HG03039 (cell line): ENCODE measurements at regions not wholly inside any gene's neighbourhood (a gene's known extent, or its start where the extent isn't known, plus 50 kb on each side); places are given as distances from the start of the nearest gene placed in this dataset.
"Not testable (repeated sequence)": the region's sequence is repeated elsewhere in the genome, so short reads cannot be mapped to it uniquely, and the experiment has no call there.

ENCODE experiments used
- ATAC-seq: cut with Tn5 transposase; IDR thresholded peaks from one replicate; pipeline ENCODE4 v1.9.1; 2021; ENCODE audit warnings: mild to moderate bottlenecking, moderate library complexity; ENCODE audit not compliant: unreplicated experiment

DNA sequence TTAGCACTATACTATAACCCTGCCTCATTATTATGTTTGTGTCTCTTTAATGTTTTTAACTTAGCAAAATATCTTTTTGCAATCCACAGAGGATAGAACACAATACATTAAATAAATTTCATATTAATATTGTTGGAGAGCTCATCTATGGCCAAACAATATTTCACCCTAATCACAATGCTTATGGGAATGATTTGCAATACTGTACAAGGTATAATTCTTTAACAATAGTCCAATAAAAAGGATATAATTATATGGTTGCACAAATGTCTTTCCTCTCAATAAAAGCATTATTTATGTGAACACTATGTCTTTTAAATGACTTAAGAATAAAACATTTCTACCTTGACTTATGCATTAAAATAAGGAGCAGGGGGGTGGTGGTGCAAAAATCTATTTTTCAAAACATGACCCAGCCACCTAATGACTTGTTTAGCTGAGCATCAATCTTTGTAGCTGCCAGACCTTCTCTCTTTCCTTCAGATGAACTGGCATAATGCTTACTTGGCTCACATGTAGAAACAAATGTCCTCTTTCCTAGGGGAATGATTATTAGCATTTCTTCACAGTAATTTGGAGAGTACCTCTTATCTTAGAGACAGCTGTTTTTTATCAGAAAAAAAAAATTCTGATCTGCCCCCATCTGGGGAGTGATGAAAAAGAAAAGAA lies 1933.6 kb upstream of the LRRTM1 start:
- no peak for ATAC-seq

DNA sequence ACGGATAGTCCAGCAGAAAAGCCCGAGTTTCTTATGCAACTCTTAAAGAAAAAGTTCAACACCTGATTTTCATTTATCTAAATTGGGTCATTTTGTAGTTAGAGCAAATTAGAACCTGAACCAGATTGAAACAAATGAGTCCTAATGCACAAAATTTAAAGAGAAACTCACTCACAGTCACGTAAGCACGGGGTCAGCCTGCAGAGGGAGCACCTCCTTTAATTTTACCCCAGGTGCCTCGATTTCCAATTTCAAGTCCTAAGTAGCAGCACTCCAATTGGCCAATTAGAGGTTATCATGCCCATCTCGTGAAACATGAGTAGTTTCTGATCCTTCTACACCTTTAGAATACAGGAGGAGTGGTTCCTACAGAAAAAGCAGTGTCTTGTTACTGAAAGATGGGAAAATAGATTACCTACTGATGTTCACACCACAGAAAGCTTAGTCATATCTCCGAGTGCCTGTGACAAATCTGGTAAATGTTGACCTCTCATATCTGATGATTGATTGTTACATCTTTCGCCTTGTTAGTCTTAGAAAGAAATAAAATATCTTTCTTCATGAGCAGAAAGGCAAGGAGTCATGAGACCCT lies 1929.8 kb upstream of the LRRTM1 start:
- ATAC-seq: no peak

DNA sequence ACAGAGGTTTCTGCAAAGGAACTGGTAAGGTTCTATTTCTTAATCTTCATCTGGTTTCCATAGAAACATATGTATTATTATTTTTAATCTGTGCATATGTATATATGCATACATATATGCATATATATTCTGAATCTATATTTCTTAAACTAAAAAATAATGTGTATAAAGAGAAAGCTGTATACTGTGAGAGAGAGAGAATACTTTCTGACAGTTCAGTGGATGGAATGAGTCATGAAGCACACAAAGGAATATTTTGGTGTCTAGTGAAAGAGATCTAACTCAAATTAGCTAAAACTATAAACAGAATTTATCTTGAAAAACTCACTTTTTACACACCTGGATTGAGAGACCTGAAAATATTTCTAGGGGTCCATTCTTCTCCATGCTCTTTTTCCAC lies 1929.3 kb upstream of the LRRTM1 start:
- no peak for ATAC-seq

DNA sequence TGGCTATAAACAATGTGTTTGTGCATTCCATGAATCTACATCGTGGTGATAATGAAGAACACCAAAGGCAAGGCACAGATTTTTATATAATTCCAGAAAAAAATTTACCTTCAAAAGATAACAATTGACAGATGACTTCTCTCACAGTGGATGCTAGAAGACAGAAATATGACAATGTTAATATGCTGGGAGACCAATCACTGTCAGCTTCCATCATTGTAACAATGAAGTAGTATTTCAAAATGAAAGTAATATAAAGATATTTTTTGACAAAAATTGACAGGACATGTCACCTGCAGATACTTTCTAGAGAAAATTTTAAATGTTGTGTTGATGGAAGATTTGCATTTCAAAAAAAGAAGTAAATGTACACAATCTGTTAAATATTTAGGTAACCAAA lies 1925.9 kb upstream of the LRRTM1 start:
- ATAC-seq: no peak

DNA sequence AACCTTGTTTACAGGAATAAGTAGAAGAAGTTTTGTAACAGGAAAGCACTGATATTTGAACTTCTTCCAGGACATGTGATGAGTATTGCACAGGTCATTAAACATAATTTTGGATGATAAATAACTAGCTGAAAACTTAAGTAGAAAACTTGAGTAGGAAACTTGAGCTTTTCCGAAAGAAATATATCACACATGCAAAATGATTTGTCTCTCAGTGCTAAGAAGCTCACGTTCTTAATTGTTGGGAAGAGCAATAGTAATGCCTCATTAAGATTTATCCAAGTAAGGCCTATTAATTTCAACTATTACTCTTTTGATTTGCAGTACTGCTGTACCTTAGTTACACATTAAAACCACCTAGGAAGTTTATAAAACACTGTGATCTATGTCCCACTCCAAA lies 1921.9 kb upstream of the LRRTM1 start:
- ATAC-seq: no peak

DNA sequence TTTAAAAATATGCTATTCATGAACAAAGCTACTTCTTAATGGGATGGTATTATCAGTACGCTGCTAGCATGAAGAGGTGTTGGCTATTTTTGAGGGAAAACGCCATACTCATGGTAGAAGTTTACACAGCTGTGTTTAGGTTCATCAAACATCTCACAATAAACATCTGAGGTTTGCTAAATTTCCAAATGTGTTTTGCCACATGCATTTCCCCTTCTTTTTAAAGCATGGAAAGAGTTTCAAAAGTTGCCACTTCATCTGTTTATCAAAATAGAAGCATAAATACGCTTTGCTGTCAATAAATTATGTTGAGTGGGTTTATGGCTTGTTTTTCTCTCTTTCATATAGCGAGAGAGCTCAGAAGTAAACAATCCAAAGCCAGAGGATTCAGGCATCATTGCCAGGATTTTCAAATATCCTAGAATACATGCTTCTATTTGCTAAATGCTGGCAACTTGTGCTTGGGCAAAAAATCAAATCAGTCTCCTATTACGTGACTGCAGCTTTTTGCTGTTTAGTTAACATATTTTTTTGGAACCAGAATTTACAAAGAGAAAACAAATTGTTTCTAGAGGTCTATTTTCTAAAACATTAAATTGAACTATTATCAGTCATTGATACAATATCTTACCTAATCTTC lies 1919.9 kb upstream of the LRRTM1 start:
- ATAC-seq: no peak

DNA sequence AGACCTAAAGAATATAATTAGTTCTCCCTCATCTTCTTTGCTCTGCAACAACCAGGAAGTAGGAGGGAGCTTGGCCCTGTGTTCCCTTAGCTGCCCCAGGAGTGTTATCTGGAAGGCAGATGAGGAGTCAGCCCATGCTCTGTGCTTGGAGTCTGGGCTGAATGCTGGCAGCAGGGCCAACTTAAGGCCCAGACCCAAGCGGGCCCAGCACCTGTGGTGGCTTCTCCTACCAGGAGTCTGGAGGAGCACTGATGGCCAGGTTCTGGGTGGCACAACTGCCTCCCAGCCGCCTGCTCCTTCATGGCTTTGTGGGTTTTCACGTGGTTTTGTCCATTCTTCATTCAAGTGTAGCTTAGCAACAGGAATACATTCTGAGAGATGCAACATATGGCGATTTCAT lies 1910.7 kb upstream of the LRRTM1 start:
- no peak for ATAC-seq

DNA sequence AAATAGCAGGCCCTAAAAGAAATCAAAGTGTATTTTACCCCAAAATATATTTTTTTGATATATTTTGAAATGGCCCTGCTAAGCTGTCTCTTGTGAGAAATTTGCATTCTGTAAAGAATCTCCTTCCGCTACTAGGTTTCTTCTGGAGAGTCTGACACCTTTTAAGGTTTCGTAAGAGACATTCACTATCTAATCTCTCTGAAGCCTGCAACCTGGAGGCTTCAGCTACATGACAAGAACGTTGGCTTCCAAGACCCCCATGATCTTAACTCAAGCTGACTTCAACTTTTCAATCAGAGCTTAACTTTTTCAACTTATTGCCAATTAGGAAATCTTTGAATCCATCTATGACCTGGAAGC lies 1894.9 kb upstream of the LRRTM1 start:
- ATAC-seq: no peak

DNA sequence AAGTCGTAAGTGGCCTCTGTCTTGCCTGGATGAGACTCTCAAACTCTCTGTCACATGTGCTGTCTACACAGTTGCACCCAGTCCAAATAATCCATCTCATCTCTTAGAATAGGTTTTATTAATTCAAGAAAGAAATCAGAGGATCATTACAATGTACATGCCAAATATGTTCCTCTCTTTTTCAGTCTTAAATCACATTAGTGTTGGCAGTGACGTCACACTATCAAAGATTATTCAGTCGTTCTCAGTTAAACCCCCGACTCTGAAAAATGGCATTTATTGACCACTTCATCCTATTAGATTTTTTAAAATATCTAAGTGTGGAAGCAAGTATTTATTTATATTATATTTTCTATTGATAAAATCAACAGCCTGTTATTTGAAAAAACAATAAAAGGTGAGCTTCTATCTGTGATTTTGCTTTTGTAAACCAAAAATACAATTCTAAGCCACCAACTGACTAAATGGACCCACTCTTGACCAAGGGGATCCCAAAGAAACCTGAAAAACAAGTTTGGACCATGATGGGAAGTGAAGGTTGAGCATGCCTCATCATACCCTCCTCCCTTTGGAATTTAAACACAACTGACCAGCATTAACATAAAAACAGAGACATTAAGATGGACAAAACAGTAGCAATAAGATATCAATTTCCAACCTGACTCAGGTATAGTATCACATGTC lies 1894.4 kb upstream of the LRRTM1 start:
- ATAC-seq: no peak

DNA sequence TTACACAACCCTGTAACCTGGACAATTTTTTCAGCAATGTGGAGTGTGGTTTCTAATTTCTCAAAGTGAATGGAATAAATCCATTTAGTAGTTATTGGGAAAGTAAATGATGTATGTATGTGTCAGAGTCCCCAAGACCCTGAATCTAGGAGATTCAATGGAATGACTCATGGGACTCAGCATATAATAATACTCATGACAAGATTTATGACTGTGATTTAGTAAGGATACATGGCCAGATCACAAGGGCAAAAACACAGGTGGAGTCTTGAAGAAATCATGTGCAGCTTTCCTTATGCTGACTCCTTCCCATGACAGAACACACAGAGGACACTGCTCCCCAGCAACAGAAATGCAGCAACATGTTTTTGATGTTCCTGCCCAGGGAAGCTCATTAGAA lies 1877.7 kb upstream of the LRRTM1 start:
- no peak for ATAC-seq

DNA sequence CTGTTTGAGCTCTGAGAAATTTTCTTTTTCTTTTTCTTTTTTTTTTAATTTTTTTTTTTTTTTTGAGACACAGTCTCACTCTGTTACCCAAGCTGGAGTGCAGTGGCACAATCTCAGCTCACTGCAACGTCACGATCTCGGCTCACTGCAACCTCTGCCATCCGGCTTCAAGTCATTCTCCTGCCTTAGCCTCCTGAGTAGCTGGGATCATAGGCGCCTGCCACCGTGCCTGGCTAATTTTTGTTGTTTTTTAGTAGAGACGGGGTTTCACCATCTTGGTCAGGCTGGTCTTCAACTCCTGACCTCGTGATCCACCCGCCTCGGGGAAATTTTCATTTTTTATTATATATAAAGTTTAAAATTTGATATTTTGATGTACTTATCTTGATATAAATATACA lies 1870.7 kb upstream of the LRRTM1 start:
- not testable (repeated sequence) for ATAC-seq

DNA sequence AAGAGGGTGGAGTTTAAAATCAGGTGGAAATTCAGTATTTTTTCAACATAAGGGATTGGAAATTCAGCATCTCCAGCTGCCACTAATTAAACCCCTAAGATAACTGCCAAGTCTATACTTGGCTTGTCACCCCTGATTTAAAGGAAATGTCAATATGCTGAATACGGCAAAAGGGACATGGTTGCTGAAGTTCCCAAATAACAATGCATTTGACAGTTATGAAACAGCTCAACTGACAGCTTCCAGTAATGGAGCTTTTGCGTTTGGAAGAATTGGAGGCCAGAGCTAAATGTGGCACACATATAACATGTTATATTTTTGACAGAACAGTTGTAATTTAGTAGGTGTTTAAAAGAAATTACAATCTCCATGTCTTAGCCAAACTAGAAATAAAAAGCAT lies 1867.9 kb upstream of the LRRTM1 start:
- no peak for ATAC-seq

DNA sequence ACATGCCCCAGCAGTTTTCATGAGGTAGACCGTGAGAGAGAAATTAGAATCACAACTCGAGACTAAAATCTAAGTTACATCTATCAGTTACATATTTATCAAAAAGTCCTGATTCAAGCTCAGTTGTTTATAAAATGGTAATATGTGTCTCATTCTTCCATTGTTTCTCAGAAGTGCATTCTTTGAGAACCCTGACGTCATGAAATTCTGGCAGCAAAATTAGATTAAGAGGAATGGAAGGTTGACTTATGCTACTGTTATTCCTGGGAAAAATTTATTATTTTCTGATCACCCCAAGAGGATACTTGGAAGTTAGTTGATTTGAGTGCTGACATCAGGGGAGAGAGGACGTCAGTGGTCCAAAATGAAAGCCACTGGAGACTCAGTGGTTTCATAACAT lies 1864.8 kb upstream of the LRRTM1 start:
- no peak for ATAC-seq

DNA sequence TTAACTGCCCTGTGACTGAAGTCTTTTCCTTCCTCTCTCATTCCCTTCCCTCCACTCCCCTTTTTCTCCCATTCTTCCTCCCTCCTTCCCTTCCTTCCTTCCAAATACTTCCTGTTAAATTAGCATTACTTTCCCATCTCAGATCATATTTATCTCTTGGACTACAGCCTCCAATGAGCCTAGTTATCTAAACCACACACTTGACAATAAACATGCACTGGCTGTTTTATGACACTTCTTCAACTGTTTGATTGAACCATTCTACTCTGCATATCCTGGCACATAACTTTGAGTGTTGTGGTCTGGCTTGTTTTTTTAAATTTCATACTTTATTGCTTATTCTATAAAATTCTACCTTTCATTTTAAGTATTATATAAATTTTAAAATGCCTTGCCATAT lies 1860.8 kb upstream of the LRRTM1 start:
- ATAC-seq: no peak

DNA sequence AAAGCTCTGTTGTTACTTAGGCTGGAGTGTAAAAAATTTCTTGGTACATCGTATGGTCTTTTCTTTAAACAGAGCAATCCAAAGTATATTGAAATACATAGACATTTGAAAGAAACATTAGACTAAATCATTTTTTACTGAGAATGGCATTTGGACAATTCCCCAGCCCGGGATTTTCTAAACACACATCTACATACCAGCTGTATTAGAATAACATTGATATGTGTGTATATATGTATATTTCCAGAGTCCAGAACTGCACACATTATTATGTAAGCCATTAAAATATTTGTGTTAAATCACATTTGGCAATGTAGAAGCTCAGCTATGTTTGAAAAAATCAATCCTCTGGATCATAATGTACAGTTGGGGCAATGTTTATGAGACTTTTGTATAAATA lies 1853.6 kb upstream of the LRRTM1 start:
- ATAC-seq: no peak

DNA sequence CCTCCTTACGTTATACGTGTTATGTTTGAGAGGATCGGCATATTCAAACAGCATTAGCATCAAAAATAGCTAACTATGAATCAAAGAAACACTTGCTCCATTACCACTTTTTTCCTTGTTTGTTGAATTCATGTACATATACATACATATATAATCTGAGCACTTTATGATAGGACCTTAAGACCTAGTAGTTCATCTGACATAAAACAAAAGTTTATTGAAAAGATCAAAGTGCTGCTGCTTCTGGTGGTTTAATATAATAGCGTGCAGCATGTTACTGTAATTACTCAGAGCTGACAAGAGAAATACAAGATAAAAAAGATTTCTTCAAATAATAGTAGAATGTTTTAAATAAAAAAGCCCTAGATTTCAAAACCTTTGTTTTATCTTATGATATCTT lies 1850.9 kb upstream of the LRRTM1 start:
- no peak for ATAC-seq

DNA sequence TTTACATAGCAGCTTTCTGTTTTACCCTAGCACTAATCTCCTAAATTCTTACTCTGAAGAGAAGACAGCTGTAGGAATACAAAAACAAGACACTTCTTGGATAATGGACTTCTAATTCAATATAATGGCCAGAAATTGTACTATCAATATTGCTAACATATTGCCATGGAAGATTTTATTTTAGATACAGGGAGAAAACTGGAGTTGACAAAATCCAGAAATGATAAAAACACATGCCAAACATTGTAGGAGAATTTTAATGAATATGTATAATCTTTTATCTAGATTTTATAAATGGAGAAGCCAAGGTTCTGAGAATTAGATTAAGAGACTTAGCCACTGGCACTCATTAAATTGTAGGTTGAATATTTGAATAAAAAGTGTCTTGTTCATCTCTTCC lies 1838.8 kb upstream of the LRRTM1 start:
- no peak for ATAC-seq

DNA sequence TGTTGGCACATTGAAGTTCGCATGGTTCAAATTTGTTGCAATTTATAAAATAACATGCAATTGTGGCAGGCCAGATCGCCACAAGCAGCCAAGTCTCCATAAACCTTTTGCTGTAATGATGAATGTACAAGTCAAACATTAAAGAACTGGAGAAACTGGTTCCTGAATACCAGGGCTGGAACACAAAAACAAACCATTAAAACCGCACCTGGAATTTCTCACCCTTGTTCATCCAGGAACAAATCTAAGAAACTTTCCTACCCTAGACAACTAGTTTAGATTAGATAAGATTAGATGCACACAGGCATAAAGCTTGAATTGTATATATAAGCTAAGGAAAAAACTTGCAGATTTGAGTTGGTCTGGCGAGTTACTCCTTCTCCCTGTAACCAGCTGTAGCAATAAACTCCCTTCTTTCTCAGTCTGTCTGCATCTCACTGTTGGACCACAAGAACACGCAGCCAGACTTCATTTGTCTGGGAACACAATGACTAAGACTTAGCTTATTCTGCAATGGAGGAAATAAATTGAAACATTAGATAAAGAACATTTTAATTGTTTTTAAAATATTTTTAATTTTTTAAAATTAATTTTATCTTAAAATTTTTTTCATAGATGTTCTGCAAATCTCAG lies 1835.5 kb upstream of the LRRTM1 start:
- ATAC-seq: no peak

DNA sequence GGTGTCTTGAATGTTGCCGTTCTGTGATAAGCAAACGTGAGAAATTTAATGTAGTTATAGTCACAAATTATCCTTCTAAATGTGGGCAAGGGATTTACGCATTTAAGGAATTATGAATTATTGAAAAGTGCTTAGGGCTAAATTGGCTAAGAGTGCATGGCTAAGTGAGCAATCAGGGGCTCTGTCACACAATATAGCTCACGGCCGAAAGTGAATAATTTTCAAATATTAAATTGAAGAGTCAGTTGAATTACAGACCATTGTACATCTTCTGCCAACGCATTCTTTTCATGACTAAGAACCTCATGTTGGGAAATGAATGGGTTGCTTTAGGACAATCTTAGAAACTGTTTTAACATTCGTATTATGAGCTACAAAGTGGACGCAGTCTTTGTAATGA lies 1832.9 kb upstream of the LRRTM1 start:
- ATAC-seq: no peak

DNA sequence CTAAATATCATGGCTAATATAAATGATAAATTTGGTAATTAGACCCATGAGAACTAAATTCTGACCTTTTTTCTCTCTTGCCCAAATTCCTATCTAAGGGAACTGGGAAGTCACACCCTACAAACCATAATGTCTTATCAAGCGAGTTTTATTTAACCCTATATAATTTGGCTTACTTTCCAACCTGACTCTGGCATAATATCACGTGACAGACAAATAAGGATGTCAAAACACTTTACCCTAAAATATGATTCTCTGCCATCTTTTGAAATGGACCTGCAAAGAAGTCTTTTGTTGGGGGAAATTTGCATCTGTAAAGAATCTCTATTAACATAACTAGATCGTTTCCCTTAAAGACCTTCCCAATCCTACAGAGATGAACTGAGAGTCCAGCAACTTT lies 1823.5 kb upstream of the LRRTM1 start:
- no peak for ATAC-seq

DNA sequence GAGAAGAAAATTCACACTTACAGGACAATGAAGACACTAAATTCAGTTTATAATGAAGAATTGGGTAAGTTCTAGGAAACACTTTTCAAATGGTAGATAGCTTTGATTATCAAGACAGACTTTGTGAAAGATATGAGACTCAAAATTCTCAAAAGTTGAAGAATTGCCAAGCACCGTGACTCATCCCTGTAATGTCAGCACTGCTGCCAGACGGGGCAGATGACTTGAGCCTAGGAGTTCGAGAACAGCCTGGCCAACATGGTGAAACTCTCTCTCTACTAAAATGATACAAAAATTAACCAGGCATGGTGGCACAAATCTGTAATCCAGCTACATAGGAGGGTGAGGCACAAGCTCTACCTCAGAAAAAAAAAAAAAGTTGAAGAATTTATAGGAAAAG lies 1820.1 kb upstream of the LRRTM1 start:
- no peak for ATAC-seq

DNA sequence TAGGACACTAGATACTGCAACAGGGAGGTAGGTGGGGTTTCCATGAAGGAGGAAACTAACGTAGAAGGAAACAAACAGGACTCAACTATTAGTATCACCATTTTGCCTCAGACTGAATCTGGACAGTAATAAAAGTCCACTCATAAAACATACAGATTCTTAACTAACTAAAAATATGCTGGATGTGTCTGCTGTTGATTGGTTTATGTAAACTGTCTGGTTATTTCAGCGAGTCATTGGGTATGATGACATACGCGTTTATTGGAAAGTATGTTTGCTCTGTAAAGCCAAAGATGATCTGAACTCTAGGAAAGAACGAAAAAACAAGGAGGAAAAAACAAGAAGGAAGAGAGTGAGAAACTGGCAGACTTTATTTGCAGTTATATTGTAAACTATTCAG lies 1816.1 kb upstream of the LRRTM1 start:
- no peak for ATAC-seq
